ENCODE measurements at regions not wholly inside any gene's neighbourhood (a gene's known extent, or its start where the extent isn't known, plus 50 kb on each side); places are given as distances from the start of the nearest gene placed in this dataset.

DNA sequence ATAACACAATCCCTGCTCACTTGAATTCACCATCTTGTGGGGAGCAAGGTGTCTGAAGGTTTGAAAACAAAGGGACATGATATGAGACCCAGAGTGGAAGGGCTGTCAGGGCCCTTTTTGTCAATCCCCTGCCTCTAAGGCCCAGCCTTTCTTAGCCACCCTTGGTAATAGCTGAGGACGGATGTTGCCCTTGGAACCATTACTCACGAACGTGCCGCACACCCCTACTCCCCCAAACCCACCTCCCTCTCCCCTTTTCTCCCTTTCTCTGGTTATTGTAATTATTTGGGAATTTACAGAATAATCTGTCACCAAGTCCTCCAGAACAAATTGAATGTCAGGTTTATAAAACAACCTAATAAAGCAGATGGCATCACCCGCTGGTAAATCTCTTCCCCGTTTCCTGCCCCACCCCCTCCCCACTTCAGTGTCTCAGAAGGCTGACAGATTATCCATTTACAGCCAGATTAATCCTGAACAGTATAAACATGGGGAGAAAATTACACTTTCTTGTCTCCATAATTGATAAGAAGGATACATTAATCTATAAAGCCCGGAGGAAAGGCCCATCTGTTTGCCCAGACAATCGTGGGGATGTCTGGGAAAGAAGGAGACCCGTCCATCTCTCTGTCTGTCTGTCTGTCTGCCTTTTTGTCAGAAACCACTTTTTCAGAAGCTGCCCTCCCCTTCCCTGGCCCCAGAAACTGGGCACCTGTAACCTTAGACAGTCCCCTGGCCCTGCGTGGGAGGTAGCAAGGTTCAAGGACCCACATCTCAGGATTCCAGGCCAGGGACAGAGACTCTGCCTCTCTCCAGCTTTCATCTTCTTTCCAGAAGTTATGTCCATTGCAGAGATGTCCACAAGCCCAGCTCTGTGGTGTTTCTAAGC is 60.6 kb upstream of the CD34 start:
- no peak for DNase-seq (ENCODE audit: low read depth)

- DNase-seq (ENCODE audit: low read depth) = no peak
Observed at GRCh38 chr1:207970329-207971233, 59.7 kb upstream of the CD34 start.

DNA sequence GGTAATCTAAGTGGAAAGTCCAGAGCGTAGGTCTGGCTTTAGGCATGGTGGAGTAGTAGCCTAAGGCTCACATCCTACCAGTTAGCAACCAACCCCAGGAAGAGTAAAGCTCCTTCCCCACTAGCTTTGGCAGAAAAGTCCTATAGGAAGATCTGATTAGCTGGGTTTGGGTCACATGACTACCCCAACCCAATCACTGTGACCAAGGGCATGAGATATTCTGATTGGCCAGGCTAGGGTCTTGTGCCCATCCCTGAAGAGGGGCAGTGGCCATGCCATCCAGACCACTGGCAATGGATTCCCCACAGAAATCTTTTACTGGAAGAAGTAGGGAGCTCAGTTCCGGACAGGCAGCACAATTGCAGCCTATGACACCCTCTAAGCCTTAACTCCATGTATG is 58.6 kb upstream of the CD34 start:
- DNase-seq (ENCODE audit: low read depth) = no peak

DNA sequence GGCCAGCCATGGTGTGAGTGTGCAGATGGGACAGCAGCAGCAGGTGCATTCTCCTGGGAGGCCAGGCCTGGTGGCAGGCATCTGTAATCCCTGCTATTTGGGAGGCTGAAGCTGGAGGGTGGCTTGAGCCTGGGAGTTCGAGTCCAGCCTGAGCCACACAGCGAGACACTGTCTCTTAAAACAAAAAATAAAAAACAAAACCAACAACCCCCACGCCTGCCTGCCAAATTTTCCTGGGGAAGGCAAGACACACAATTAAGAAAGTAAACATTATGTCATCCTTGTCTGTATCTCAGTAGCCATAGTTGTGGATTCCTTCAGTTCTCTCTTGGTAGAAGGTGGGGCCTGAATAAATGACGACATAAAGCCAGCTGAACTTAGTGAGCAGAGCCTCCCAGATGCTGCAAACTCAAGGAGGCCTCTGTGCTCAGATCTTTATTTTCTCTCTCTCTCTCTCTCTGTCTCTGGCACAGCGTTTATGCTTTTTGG is 57.6 kb upstream of the CD34 start:
- DNase-seq (ENCODE audit: low read depth) = no peak

- no peak for DNase-seq (ENCODE audit: low read depth)
Observed at GRCh38 chr1:207967703-207968102, 56.8 kb upstream of the CD34 start.

- DNase-seq (ENCODE audit: low read depth) = no peak
Observed at GRCh38 chr1:207966521-207966920, 55.6 kb upstream of the CD34 start.

- DNase-seq (ENCODE audit: low read depth) = no peak
Observed at GRCh38 chr1:207965392-207966387, 54.8 kb upstream of the CD34 start.

GRCh38 chr1:207964195-207964966 is 53.5 kb upstream of the CD34 start:
- DNase-seq (ENCODE audit: low read depth) = no peak

DNA sequence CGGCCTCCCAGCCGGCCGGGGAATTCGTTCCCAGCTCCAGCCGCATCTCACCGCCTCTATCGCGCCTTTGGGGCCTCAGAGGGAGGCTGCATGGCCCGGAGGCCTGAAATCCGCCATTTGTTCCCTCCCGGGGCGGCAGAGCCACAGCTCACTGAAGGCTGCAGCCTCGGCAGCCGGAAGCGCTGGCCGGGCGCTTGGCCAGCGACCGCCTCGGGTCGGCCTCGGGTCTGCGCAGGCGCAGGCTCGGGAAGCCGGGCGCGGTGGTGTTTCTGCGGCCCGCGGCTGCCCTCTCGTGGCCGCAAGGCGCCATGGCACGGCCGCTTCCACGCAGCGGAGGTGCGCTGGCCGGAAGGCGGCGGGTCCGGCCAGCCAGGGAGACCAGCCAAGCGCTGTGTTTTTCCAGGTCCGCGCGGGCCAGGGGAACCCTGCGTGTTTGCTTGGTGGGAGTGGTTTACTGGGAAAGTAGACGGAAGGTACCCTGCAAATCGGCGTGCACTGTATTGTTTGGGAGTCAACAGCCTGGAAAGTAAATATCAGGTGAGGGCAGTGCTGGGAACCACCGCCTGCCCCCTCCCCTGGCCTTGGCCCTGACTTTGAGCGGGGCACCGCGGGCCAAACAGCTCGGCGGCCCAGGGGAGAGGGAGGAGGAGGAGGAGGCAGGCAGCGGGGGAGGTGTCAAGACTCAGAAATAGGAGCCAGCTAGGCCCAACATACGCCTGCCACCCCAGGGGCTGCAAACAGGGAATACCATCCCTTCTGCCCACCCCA is 52.7 kb upstream of the CD34 start:
- DNase-seq (ENCODE audit: low read depth) = peak; percentile 73

- DNase-seq (ENCODE audit: low read depth) = peak; percentile 1
Observed at GRCh38 chr1:207962716-207963426, 51.9 kb upstream of the CD34 start.
